ENCODE measurements at regions not wholly inside any gene's neighbourhood (a gene's known extent, or its start where the extent isn't known, plus 50 kb on each side); places are given as distances from the start of the nearest gene placed in this dataset.

DNA sequence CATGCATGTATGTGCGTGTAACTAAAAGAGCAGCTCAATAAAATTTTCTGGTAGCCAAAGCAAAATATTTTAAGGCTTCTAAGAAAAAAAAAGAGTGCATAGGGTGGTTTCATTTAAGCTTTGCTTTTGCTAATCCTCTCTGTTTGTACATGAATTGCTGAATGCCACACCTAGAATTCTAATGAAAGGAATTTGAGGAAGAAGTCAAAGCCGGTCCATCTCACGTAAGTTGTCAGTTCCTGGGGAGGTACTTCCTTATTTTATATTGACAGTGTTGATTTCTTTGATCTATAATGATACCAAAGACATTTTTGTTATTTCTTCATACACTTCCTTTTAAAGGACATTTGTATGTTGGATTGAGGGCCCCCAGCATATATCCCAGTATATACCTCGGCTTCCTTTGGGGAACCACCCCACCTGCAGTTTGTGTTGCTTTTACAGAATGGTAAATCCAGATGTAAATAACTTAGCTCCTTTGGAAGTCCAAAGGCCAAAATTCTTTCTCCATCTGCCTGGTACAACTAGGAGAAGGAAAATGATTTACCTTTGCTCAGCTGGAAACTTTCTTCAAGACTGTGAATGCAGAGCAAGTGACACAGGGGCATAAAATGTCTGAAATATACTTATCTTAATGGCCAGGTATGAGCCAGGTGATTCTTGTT lies 420.9 kb upstream of the ATP2B1 start:
- Histone ChIP-seq H3K27me3 (ENCODE audit: insufficient read depth, low read length) (no peaks in the 10 kb centered on the region), H3T11ph (ENCODE audit: low read length) (no peak overlapping the region), H3K4me2 (ENCODE audit: insufficient read depth, insufficient read length, low read length) (no peak overlapping the region), H4K8ac (replicated peaks; ENCODE audit: insufficient read length, low read depth, low read length) (no peak overlapping the region), H3K23me2 (ENCODE audit: insufficient read length, low read depth, low read length, poor library complexity, severe bottlenecking) (no peaks in the 10 kb centered on the region), H3K23ac (ENCODE audit: insufficient read length, low read depth, low read length) (no peak overlapping the region), H2AFZ (ENCODE audit: low read length) (no peak overlapping the region), H3K56ac (ENCODE audit: insufficient read length, low read depth, low read length) (no peak overlapping the region), H3K27ac (ENCODE audit: insufficient read length, low read depth, low read length) (no peak overlapping the region), H3K79me2 (ENCODE audit: insufficient read depth, low read length) (no peaks in the 10 kb centered on the region), H2BK20ac (ENCODE audit: low read depth, low read length, poor library complexity, severe bottlenecking) (no peak overlapping the region), H3K14ac (ENCODE audit: insufficient read depth, low read length) (no peak overlapping the region), H3K18ac (ENCODE audit: insufficient read length, low read depth, low read length) (no peak overlapping the region), H3K9me3 (ENCODE audit: control insufficient read depth, low read depth, low read length) (no peaks in the 10 kb centered on the region), H2AK5ac (ENCODE audit: insufficient read length, low read length) (no peak overlapping the region), H2BK5ac (ENCODE audit: insufficient read length, low read length) (no peak overlapping the region), H4K20me1 (ENCODE audit: control insufficient read depth, insufficient read depth, insufficient read length) (no peaks in the 10 kb centered on the region), H4K91ac (ENCODE audit: insufficient read length, low read depth, low read length) (no peak overlapping the region), H2BK15ac (ENCODE audit: low read depth, low read length) (no peak overlapping the region), H3K4me1 (ENCODE audit: insufficient read depth, low read length) (no peaks in the 10 kb centered on the region), H3K9ac (ENCODE audit: extremely low read depth, insufficient read length, low read length) (no peak overlapping the region), H3K79me1 (ENCODE audit: insufficient read depth, low read depth, low read length, poor library complexity, severe bottlenecking) (no peaks in the 10 kb centered on the region), H2BK12ac (ENCODE audit: insufficient read length, low read depth, low read length) (no peak overlapping the region), H2BK120ac (ENCODE audit: low read depth, low read length, poor library complexity, severe bottlenecking) (no peak overlapping the region), H3K4ac (ENCODE audit: low read depth, low read length) (no peak overlapping the region), H4K5ac (ENCODE audit: insufficient read length, low read depth, low read length) (no peak overlapping the region)
- no peaks in the 10 kb centered on the region; a peak in 1 of 7 replicates for H3K36me3 Mint-ChIP-seq (ENCODE audit: insufficient read depth in 1 of 3, low read depth in 3 of 3)
- DNase-seq = no peak
- no CpG with 5 or more reads among the region's 4 CpGs for WGBS (ENCODE audit: extremely low coverage, insufficient read length, low lambda C conversion rate)
- TF ChIP-seq, protein P1, sequence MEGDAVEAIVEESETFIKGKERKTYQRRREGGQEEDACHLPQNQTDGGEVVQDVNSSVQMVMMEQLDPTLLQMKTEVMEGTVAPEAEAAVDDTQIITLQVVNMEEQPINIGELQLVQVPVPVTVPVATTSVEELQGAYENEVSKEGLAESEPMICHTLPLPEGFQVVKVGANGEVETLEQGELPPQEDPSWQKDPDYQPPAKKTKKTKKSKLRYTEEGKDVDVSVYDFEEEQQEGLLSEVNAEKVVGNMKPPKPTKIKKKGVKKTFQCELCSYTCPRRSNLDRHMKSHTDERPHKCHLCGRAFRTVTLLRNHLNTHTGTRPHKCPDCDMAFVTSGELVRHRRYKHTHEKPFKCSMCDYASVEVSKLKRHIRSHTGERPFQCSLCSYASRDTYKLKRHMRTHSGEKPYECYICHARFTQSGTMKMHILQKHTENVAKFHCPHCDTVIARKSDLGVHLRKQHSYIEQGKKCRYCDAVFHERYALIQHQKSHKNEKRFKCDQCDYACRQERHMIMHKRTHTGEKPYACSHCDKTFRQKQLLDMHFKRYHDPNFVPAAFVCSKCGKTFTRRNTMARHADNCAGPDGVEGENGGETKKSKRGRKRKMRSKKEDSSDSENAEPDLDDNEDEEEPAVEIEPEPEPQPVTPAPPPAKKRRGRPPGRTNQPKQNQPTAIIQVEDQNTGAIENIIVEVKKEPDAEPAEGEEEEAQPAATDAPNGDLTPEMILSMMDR (conservative IDR thresholded peaks at IDR 0.05) = no peak
- H3K27ac Mint-ChIP-seq = no peak overlapping the region
- H3K4me3 Mint-ChIP-seq = no peak overlapping the region
- no peaks in the 10 kb centered on the region for H3K9me3 Mint-ChIP-seq
- peaks cover 0 to 3% of the 10 kb centered on the region in 2 experiments; a peak in 2 of 4 replicates for H3K4me1 Mint-ChIP-seq
- H3K27me3 Mint-ChIP-seq (ENCODE audit: low read depth) = no peaks in the 10 kb centered on the region

All from H9 (cell line).